ENCODE measurements at regions not wholly inside any gene's neighbourhood (a gene's known extent, or its start where the extent isn't known, plus 50 kb on each side); places are given as distances from the start of the nearest gene placed in this dataset.

GRCh38 chr2:77977471-77978063, 455.4 kb upstream of the LRRTM4 start:
- TF ChIP-seq, protein P1, sequence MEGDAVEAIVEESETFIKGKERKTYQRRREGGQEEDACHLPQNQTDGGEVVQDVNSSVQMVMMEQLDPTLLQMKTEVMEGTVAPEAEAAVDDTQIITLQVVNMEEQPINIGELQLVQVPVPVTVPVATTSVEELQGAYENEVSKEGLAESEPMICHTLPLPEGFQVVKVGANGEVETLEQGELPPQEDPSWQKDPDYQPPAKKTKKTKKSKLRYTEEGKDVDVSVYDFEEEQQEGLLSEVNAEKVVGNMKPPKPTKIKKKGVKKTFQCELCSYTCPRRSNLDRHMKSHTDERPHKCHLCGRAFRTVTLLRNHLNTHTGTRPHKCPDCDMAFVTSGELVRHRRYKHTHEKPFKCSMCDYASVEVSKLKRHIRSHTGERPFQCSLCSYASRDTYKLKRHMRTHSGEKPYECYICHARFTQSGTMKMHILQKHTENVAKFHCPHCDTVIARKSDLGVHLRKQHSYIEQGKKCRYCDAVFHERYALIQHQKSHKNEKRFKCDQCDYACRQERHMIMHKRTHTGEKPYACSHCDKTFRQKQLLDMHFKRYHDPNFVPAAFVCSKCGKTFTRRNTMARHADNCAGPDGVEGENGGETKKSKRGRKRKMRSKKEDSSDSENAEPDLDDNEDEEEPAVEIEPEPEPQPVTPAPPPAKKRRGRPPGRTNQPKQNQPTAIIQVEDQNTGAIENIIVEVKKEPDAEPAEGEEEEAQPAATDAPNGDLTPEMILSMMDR (IDR thresholded peaks at IDR 0.05; ENCODE audit: low read depth, low read length), result peak; percentile 9
- TF ChIP-seq, protein P2, sequence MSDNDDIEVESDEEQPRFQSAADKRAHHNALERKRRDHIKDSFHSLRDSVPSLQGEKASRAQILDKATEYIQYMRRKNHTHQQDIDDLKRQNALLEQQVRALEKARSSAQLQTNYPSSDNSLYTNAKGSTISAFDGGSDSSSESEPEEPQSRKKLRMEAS (IDR thresholded peaks at IDR 0.05; ENCODE audit: low read depth, low read length), result no peak; the same call in 1 of the 2 replicates
- peak; percentile 82 for DNase-seq (ENCODE audit: low read depth)
- H3K4me3 ChIP-seq (ENCODE audit: low read depth, low read length), result no peak overlapping the region

DNA sequence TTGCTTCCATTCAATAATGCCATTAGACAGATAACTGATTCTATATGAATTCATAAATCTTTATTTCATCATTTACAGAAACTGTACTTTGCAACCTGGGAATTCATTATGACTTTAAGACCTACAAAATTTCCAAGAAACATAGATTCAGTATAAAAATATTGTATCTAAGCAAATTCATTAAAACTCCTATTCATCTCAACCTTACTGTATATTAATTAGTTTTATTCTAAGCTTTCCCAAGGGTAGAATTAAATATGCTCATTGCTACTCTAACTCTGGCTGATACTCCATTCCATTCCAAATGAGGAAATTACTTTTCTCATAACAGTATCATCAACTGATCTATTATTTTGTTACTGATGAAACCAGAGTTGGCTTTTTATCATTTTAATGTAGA, 473.0 kb upstream of the LRRTM4 start:
- DNase-seq (ENCODE audit: low read depth), result no peak
- TF ChIP-seq MYC (IDR thresholded peaks at IDR 0.05; ENCODE audit: low read depth, low read length) (no peak), POLR2A (IDR thresholded peaks at IDR 0.05; ENCODE audit: extremely low read depth, insufficient read length) (no peak)
- TF ChIP-seq, protein P2 (IDR thresholded peaks at IDR 0.05; ENCODE audit: low read depth, low read length), result no peak
- TF ChIP-seq, protein P1 (IDR thresholded peaks at IDR 0.05; ENCODE audit: low read depth, low read length), result no peak
- H3K4me3 ChIP-seq (ENCODE audit: low read depth, low read length), result no peak overlapping the region

DNA sequence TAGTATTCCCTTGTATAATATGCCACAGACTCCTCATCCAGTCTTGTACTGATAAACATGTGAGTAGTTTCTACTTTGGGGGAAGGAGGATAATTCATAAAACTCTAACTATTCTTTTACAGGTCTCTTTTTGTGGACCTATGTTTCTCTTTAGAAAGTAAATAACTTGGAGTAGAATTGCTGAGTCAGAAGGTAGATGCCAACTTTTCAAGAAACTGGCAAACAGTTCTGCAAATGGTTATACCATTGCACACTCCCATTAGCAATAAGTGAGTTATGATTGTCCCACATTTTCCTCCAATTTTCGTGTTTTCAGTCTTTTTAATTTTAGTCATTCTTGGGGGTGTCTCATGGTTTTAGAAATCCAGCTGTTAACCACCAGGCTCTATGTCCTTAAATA, 477.2 kb upstream of the LRRTM4 start:
- DNase-seq (ENCODE audit: low read depth), result no peak
- TF ChIP-seq, protein P2 (IDR thresholded peaks at IDR 0.05; ENCODE audit: low read depth, low read length), result no peak
- H3K4me3 ChIP-seq (ENCODE audit: low read depth, low read length), result no peak overlapping the region

DNA sequence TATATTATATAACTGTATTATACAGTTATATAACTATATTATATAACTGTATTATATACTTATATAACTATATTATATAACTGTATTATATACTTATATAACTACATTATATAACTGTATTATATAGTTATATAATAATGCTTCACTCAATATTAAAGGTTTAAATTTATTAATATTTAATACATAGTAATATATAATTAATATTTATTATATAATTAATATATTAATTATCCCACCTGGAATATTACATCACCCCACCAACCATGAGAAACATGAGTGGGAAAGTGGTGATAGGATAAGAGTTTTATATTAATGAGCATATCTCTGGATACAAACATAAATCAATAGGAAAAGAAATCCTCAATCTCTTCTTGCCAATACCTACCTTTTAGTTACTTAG, 487.1 kb upstream of the LRRTM4 start:
- TF ChIP-seq, protein P1 (IDR thresholded peaks at IDR 0.05; ENCODE audit: low read depth, low read length), result no peak
- TF ChIP-seq POLR2A (IDR thresholded peaks at IDR 0.05; ENCODE audit: extremely low read depth, insufficient read length) (no peak), MYC (IDR thresholded peaks at IDR 0.05; ENCODE audit: low read depth, low read length) (no peak)
- TF ChIP-seq, protein P2 (IDR thresholded peaks at IDR 0.05; ENCODE audit: low read depth, low read length), result no peak
- no peak for DNase-seq (ENCODE audit: low read depth)
- no peak overlapping the region for H3K4me3 ChIP-seq (ENCODE audit: low read depth, low read length)

DNA sequence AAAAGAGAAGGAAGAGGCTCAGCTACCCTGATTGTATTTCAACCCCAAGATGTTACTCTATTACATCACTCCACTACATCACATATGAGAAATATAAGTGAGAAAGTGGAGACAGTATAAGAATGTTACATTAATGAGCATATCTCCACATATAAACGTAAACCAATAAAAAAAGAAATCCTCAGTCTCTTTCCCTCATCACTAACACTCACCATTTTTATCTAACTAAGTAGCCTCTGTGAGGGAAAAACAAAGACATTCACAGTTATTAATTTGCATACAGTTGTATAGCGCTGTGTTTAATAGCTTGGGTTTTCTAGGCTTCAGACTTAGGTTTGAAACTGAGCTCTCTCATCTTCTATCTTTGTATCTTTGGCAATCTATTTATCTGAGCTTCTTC, 489.1 kb upstream of the LRRTM4 start:
- no peak for DNase-seq (ENCODE audit: low read depth)
- no peak overlapping the region for H3K4me3 ChIP-seq (ENCODE audit: low read depth, low read length)
- TF ChIP-seq, protein P1 (IDR thresholded peaks at IDR 0.05; ENCODE audit: low read depth, low read length), result no peak
- TF ChIP-seq, protein P2 (IDR thresholded peaks at IDR 0.05; ENCODE audit: low read depth, low read length), result no peak
- TF ChIP-seq POLR2A (IDR thresholded peaks at IDR 0.05; ENCODE audit: extremely low read depth, insufficient read length) (no peak), MYC (IDR thresholded peaks at IDR 0.05; ENCODE audit: low read depth, low read length) (no peak)

DNA sequence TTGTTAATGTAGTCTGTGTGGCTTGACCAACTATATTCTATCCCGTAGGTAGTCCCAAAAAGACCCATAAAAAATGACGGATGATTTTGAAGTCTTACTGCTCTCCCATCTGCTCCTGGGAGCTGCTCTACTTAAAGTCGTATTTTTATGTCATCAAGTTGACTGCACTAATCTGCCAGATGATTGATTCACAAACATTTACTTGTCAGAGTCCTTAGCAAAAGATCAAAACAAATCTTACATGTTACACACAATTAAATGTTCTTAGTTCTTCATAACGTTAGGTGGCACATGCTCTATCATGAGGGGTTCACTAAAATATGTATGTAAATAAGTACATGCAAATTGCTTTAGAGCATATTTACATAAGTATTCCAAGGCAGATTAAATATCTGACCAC, 498.3 kb upstream of the LRRTM4 start:
- DNase-seq (ENCODE audit: low read depth), result no peak
- no peak overlapping the region for H3K4me3 ChIP-seq (ENCODE audit: low read depth, low read length)
- TF ChIP-seq POLR2A (IDR thresholded peaks at IDR 0.05; ENCODE audit: extremely low read depth, insufficient read length), result no peak

DNA sequence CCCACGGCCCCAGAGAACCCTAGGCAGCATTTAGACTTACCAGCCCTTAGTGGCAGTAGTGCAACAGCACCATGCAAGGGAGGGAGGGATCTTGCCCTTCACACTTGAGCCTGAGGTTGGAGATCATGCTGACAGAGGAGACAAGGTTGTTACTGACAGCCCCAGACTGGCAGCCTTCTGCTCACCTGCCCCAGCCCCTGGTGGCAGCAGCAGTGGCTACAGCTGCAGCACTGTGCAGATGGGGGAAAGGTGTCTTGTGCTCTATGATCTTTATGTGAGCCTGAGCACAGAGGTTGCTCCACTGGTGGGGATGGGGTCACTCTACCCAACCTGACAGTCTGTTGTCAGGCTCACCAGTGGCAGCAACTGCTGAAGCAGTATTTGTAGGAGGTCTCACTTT, 501.2 kb upstream of the LRRTM4 start:
- TF ChIP-seq MYC (IDR thresholded peaks at IDR 0.05; ENCODE audit: low read depth, low read length) (no peak), POLR2A (IDR thresholded peaks at IDR 0.05; ENCODE audit: extremely low read depth, insufficient read length) (no peak)
- TF ChIP-seq, protein P2 (IDR thresholded peaks at IDR 0.05; ENCODE audit: low read depth, low read length), result no peak
- TF ChIP-seq, protein P1 (IDR thresholded peaks at IDR 0.05; ENCODE audit: low read depth, low read length), result no peak
- DNase-seq (ENCODE audit: low read depth), result no peak
- no peak overlapping the region for H3K4me3 ChIP-seq (ENCODE audit: low read depth, low read length)

All from NB4 (cell line).